Lung (tissue), 11 donors: ENCODE measurements at regions not wholly inside any gene's neighbourhood (a gene's known extent, or its start where the extent isn't known, plus 50 kb on each side); places are given as distances from the start of the nearest gene placed in this dataset.
A peak's percentile ranks its signal among the peaks of the same experiment; 100 is the strongest.
"Not testable (repeated sequence)": the region's sequence is repeated elsewhere in the genome, so short reads cannot be mapped to it uniquely, and the experiment has no call there.

Source experiments
- ATAC-seq: fragments of 200-7000 bp; cut with Tn5 transposase; one replicate; pipeline ENCODE4 v1.9.1; 2020; ENCODE audit warnings: moderate number of reproducible peaks; ENCODE audit not compliant: insufficient read depth, low FRiP score
- DNase-seq, 3 donors: peaks; one replicate each; pipeline ENCODE4 v3.0.0-alpha.2; 2013 to 2017
- H3K27ac ChIP-seq, 2 donors: one replicate each; pipeline ENCODE4 v1.5.1; 2013; ENCODE audit warnings: mild to moderate bottlenecking in 2 of 2, moderate library complexity in 2 of 2, control low read depth in 1 of 2, inconsistent platforms in 1 of 2, low read depth in 1 of 2, low read length in 1 of 2
- H3K27me3 ChIP-seq, 3 donors: one replicate each; pipeline ENCODE4 v1.5.1; 2013; ENCODE audit warnings: low read length in 2 of 3; ENCODE audit not compliant: control insufficient read depth in 3 of 3, insufficient read depth in 3 of 3
- H3K36me3 ChIP-seq, 4 donors: one replicate each; pipeline ENCODE4 v1.5.1; 2013; ENCODE audit warnings: low read length in 4 of 4, mild to moderate bottlenecking in 1 of 4, moderate library complexity in 1 of 4; ENCODE audit not compliant: control insufficient read depth in 4 of 4, insufficient read depth in 4 of 4
- H3K4me1 ChIP-seq, 5 donors: one replicate each; pipeline ENCODE4 v1.5.1; 2013; ENCODE audit warnings: low read length in 5 of 5, mild to moderate bottlenecking in 2 of 5, moderate library complexity in 1 of 5; ENCODE audit not compliant: control insufficient read depth in 5 of 5, insufficient read depth in 5 of 5
- H3K4me3 ChIP-seq: one replicate; pipeline ENCODE4 v1.5.1; 2013; ENCODE audit warnings: mild to moderate bottlenecking, control low read depth, moderate library complexity
- H3K9ac ChIP-seq, 2 donors: one replicate each; pipeline ENCODE4 v1.5.1; 2013; ENCODE audit warnings: low read length in 2 of 2, control low read depth in 1 of 2; ENCODE audit not compliant: insufficient read depth in 1 of 2
- H3K9me3 ChIP-seq, 4 donors: one replicate each; pipeline ENCODE4 v1.5.1; 2013; ENCODE audit warnings: low read length in 3 of 4, mild to moderate bottlenecking in 1 of 4, moderate library complexity in 1 of 4; ENCODE audit not compliant: control insufficient read depth in 4 of 4, insufficient read depth in 3 of 4
- WGBS, 2 donors: extraction: QIAGEN DNeasy Blood & Tissue Kit; methylation state at CpG; one replicate each; pipeline ENCODE4 v1.1.7; 2013; 5-methylcytosine and 5-hydroxymethylcytosine counted together
- TF ChIP-seq, protein P1 (sequence below): IDR thresholded peaks from 2 replicates; pipeline ENCODE4 v1.5.1; 2012; ENCODE audit warnings: mild to moderate bottlenecking; ENCODE audit errors: control extremely low read depth, extremely low read depth
- donor health status: control.
- donor health status: control.
- donor health status: Bipolar disorder and iron deficiency.
- donor health status: healthy.
- donor health status: DM: yes; HTN: yes; CAD: no.

DNA sequence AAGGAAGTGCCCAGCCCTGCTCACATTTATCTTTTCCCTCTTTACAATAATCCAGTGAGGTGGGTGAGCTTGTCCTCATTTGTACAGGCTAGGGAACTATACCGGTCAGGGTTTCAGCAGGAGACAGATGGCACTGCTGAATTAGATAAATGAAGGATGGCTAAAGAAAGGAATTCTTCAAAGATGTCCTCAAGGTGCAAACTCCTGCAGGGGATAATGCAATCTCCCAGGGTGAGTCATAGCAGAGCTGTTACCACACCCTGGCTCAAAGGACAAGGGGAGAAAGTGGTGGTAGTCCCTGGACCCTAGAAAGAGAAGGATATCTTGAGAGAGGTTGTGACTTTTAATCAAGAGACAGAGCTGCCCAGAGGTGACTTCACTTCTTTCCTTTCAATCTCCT, 66.7 kb downstream of the RFPL4B start:
- peaks cover 0 to 2% (median 0%) of the 10 kb centered on the region in 5 donors for H3K4me1 ChIP-seq
- TF ChIP-seq, protein P1, sequence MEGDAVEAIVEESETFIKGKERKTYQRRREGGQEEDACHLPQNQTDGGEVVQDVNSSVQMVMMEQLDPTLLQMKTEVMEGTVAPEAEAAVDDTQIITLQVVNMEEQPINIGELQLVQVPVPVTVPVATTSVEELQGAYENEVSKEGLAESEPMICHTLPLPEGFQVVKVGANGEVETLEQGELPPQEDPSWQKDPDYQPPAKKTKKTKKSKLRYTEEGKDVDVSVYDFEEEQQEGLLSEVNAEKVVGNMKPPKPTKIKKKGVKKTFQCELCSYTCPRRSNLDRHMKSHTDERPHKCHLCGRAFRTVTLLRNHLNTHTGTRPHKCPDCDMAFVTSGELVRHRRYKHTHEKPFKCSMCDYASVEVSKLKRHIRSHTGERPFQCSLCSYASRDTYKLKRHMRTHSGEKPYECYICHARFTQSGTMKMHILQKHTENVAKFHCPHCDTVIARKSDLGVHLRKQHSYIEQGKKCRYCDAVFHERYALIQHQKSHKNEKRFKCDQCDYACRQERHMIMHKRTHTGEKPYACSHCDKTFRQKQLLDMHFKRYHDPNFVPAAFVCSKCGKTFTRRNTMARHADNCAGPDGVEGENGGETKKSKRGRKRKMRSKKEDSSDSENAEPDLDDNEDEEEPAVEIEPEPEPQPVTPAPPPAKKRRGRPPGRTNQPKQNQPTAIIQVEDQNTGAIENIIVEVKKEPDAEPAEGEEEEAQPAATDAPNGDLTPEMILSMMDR: no peak
- 56% methylated on average over 1 of the region's 1 CpG for WGBS, 2 donors

DNA sequence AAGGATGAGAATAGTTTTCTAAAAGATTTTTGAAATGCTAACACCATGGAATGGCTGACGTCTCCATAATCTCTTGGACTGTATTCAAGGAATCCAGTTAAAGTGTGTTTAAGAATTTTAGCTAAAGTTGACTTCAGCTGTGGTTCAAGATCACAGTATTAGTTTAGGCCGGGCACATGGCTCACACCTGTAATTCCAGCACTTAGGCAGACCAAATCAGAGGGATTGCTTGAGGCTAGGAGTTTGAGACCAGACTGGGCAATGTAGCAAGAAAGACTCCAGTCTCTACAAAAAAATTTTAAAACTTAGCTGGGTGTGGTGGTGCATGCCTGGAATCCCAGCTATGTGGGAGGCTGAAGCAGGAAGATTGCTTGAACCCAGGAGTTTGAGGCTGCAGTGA, 68.2 kb downstream of the RFPL4B start:
- H3K4me1 ChIP-seq: no peaks in the 10 kb centered on the region
- DNase-seq: peak in 1 of 3 donors; percentile 20
- no peak for ATAC-seq
- TF ChIP-seq, protein P1: no peak
- no peaks in the 10 kb centered on the region for H3K27me3 ChIP-seq
- H3K36me3 ChIP-seq: no peaks in the 10 kb centered on the region
- no peak overlapping the region for H3K9ac ChIP-seq
- H3K27ac ChIP-seq: no peak overlapping the region
- H3K4me3 ChIP-seq: no peak overlapping the region
- WGBS, 2 donors: 51 to 73% methylated on average over 2 of the region's 2 CpGs
- no peaks in the 10 kb centered on the region for H3K9me3 ChIP-seq

More for the DNA sequence above, 66.7 kb downstream of the RFPL4B start:
- DNase-seq (no peak), ATAC-seq (no peak)
- Histone ChIP-seq H3K36me3 (no peaks in the 10 kb centered on the region), H3K4me3 (no peak overlapping the region), H3K27me3 (no peaks in the 10 kb centered on the region), H3K9me3 (no peaks in the 10 kb centered on the region), H3K27ac (no peak overlapping the region), H3K9ac (no peak overlapping the region)

DNA sequence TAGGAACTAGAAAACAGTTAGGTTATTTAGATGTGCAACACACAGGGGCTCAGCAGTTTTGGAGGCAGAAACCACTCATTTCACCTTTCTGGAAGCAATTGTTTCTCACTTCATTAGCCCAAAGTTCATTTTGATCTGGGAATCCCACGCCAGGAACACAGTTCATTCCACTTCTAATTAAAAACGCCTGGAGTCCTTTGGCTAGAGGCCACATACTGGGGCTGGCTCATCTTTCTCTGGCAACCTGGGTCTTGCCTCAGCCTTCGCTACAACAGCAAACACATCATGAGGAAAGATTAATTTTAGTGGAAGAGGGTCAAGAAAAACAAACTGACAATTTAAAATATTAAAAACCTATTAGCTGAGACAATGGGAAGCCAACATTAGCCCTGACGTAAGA, 69.7 kb downstream of the RFPL4B start:
- no peaks in the 10 kb centered on the region for H3K4me1 ChIP-seq
- 72 to 84% methylated on average over 4 of the region's 4 CpGs for WGBS, 2 donors
- H3K9ac ChIP-seq: no peak overlapping the region
- TF ChIP-seq, protein P1: no peak
- H3K36me3 ChIP-seq: no peaks in the 10 kb centered on the region
- no peak overlapping the region for H3K27ac ChIP-seq
- no peak overlapping the region for H3K4me3 ChIP-seq
- peaks cover 0 to 8% (median 0%) of the 10 kb centered on the region in 4 donors for H3K9me3 ChIP-seq
- no peaks in the 10 kb centered on the region for H3K27me3 ChIP-seq
- peak in 1 of 3 donors; percentile 34 for DNase-seq
- ATAC-seq: no peak

DNA sequence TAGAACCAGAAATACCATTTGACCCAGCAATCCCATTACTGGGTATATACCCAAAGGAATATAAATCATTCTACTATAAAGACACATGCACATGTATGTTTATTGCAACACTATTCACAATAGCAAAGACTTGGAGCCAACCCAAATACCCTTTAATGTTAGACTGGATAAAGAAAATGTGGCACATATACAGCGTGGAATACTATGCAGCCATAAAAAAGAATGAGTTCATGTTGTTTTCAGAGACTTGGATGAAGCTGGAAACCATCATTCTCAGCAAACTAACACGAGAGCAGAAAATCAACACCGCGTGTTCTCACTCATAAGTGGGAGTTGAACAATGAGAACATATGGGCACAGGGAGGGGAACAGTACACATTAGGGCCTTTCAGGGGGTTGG, 79.9 kb downstream of the RFPL4B start:
- H3K36me3 ChIP-seq, H3K27ac ChIP-seq, H3K9ac ChIP-seq, H3K4me3 ChIP-seq, ATAC-seq, H3K27me3 ChIP-seq, H3K4me1 ChIP-seq, DNase-seq, H3K9me3 ChIP-seq: not testable (repeated sequence)
- WGBS, 2 donors: 92 to 95% methylated on average over 4 of the region's 4 CpGs
